Stomach (tissue), 4 donors: ENCODE measurements at regions not wholly inside any gene's neighbourhood (a gene's known extent, or its start where the extent isn't known, plus 50 kb on each side); places are given as distances from the start of the nearest gene placed in this dataset.

Experiments used
- CTCF ChIP-seq, 7 experiments: fragments of 450-650 bp in 4 of 7; fragments of 200-600 bp in 3 of 7; sonication (generic) in 3 of 7; IDR thresholded peaks; one replicate each; pipeline ENCODE4 v1.5.1; 2016 to 2019; ENCODE audit warnings: antibody characterized with exemption in 7 of 7, control low read depth in 2 of 7, mild to moderate bottlenecking in 1 of 7
- POLR2A ChIP-seq, 4 donors: fragments of 450-650 bp; IDR thresholded peaks; one replicate each; pipeline ENCODE4 v1.6.1; 2016; ENCODE audit warnings: antibody characterized with exemption in 4 of 4, control low read depth in 2 of 4, mild to moderate bottlenecking in 1 of 4, moderate library complexity in 1 of 4
- POLR2AphosphoS5 ChIP-seq, 3 donors: sonication (generic); formaldehyde crosslinking; IDR thresholded peaks; one replicate each; pipeline ENCODE4 v1.6.1; 2016; ENCODE audit warnings: antibody characterized with exemption in 3 of 3

DNA sequence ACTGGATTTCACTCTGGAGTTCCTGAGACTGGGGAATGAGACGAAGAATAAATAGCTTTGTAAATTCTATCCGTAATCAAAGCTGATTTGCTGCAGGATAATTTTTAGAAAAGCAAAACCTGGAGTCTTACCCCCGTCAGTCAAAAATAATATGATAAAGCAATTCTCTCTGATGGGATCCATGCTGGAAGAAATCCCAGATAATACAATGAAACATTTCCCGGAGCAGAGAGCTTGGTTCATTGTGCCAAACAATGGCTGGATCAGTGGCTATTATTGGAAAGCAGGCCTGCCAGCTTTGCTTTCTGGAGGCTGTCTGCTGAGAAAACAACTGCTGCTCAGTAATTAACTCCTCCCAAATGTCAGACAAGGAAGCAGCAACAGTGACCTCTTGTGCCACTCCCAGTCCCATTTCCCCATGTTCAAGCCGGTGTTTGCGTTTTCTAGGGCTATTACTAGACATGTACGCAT, 609.4 kb upstream of the PCDH15 start:
- no peak for TF ChIP-seq CTCF (IDR thresholded peaks at IDR 0.05)
- TF ChIP-seq POLR2AphosphoS5 (IDR thresholded peaks at IDR 0.05): no peak
- no peak for TF ChIP-seq POLR2A (IDR thresholded peaks at IDR 0.05)
